ENCODE measurements at regions not wholly inside any gene's neighbourhood (a gene's known extent, or its start where the extent isn't known, plus 50 kb on each side); places are given as distances from the start of the nearest gene placed in this dataset.

DNA sequence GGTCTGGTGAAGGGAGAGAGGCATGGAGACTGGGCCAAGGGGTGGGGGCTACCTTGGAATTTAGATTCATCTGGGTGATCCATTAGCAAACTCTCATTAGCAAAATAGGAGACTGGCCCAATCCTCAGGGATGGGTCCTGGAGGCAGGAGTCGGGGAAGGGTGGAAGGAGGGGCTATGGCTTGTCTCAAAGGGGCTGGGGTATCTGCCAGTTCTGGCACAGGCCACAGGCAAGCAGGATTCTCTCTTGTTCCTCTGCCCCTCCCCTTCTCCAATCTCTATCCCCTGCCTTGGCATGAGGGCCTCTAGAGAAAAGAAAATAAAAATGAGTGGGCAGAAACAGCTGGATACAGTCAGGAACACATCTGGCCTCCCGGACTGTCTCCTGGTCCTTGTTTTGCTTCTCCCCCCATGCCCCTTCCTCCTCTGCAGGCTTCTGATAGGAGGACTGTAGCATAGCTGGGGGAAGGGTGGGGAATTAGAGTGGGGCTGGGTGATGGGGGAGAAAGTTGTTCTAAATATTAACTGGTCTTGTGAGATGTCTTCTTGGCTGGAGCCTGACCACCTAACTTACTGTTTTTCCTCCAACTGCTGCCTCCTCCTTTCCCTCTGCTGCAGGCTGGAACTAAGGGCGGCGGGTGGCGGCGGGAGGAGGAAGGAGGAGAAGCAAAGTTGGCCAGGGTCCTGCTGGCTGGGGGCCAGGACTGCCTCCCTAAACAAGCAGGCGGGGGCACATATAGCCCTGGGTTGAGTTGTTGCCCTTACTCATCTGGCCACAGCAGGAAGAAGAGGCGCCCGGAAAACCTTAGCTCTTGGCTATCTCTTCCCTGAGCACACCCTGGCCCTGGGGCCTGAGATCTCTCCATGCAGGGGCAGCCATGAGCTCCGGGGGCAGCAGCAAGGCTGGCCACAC, 53.3 kb upstream of the LAS1L start:
- TF ChIP-seq, protein P1, sequence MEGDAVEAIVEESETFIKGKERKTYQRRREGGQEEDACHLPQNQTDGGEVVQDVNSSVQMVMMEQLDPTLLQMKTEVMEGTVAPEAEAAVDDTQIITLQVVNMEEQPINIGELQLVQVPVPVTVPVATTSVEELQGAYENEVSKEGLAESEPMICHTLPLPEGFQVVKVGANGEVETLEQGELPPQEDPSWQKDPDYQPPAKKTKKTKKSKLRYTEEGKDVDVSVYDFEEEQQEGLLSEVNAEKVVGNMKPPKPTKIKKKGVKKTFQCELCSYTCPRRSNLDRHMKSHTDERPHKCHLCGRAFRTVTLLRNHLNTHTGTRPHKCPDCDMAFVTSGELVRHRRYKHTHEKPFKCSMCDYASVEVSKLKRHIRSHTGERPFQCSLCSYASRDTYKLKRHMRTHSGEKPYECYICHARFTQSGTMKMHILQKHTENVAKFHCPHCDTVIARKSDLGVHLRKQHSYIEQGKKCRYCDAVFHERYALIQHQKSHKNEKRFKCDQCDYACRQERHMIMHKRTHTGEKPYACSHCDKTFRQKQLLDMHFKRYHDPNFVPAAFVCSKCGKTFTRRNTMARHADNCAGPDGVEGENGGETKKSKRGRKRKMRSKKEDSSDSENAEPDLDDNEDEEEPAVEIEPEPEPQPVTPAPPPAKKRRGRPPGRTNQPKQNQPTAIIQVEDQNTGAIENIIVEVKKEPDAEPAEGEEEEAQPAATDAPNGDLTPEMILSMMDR (IDR thresholded peaks at IDR 0.05; ENCODE audit: poor library complexity, severe bottlenecking), result no peak
- TF ChIP-seq EZH2 (IDR thresholded peaks at IDR 0.05; ENCODE audit: borderline replicate concordance, insufficient read depth, low read length, poor library complexity, severe bottlenecking), result no peak
- TF ChIP-seq, protein P2, sequence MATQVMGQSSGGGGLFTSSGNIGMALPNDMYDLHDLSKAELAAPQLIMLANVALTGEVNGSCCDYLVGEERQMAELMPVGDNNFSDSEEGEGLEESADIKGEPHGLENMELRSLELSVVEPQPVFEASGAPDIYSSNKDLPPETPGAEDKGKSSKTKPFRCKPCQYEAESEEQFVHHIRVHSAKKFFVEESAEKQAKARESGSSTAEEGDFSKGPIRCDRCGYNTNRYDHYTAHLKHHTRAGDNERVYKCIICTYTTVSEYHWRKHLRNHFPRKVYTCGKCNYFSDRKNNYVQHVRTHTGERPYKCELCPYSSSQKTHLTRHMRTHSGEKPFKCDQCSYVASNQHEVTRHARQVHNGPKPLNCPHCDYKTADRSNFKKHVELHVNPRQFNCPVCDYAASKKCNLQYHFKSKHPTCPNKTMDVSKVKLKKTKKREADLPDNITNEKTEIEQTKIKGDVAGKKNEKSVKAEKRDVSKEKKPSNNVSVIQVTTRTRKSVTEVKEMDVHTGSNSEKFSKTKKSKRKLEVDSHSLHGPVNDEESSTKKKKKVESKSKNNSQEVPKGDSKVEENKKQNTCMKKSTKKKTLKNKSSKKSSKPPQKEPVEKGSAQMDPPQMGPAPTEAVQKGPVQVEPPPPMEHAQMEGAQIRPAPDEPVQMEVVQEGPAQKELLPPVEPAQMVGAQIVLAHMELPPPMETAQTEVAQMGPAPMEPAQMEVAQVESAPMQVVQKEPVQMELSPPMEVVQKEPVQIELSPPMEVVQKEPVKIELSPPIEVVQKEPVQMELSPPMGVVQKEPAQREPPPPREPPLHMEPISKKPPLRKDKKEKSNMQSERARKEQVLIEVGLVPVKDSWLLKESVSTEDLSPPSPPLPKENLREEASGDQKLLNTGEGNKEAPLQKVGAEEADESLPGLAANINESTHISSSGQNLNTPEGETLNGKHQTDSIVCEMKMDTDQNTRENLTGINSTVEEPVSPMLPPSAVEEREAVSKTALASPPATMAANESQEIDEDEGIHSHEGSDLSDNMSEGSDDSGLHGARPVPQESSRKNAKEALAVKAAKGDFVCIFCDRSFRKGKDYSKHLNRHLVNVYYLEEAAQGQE (IDR thresholded peaks at IDR 0.05; ENCODE audit: borderline replicate concordance), result no peak
